HepG2 (cell line): ENCODE measurements at regions not wholly inside any gene's neighbourhood (a gene's known extent, or its start where the extent isn't known, plus 50 kb on each side); places are given as distances from the start of the nearest gene placed in this dataset.

Source experiments
- ATAC-seq: fragments of 200-7000 bp; cut with Tn5 transposase; 3 replicates; pipeline ENCODE4 v1.9.1; 2020; ENCODE audit warnings: mild to moderate bottlenecking, moderate library complexity
- BruUV-seq: library from RNA; stranded (reverse); fragments of 400-500 nt; replicated peaks from 2 replicates; lab custom pipeline; 2021; lab: Mats Ljungman, UMichigan
- CTCF ChIA-PET: fragments of 300-600 bp; formaldehyde crosslinking; extraction: SDS; loops from one replicate; lab custom pipeline; 2021; ENCODE audit warnings: low total read pairs, inconsistent platforms, low intra/inter-chr PET ratio; lab: Yijun Ruan, JAX
- POLR2A ChIA-PET: fragments of 350-600 bp; sonication (Branson Sonifier 250); formaldehyde crosslinking; loops from one replicate; lab custom pipeline; 2020; ENCODE audit warnings: antibody characterized with exemption, inconsistent platforms; lab: Yijun Ruan, JAX
- DNase-seq: peaks from one replicate; pipeline ENCODE4 v3.0.0-alpha.2; 2015; ENCODE audit warnings: low spot score
- FAIRE-seq: peaks from 3 replicates; lab custom pipeline; 2011; peaks lifted over from hg19 to GRCh38; lab: Jason Lieb, UNC
- H2AFZ ChIP-seq: one replicate; pipeline ENCODE4 v1.6.1; 2011; ENCODE audit warnings: low read length, inconsistent platforms
- H3K27ac ChIP-seq: fragments of 300-600 bp; 3 replicates; pipeline ENCODE4 v1.8.0; 2011; ENCODE audit warnings: mixed run types, mild to moderate bottlenecking, mixed read lengths, low read length, inconsistent platforms; ENCODE audit not compliant: insufficient read depth; ENCODE audit errors: extremely low read length
- H3K27me3 ChIP-seq, 2 experiments: fragments of 200-600 bp in 1 of 2; 2 replicates in 1 of 2; 3 replicates in 1 of 2; pipeline versions ENCODE4 v1.6.0 to v1.8.0; 2011; ENCODE audit warnings: low read length in 2 of 2, mild to moderate bottlenecking in 2 of 2, moderate library complexity in 2 of 2, inconsistent platforms in 1 of 2; ENCODE audit not compliant: insufficient read depth in 2 of 2, control insufficient read depth in 1 of 2
- H3K36me3 ChIP-seq, 2 experiments: fragments of 200-600 bp in 1 of 2; replicated peaks in 1 of 2; 2 replicates in 1 of 2; 3 replicates in 1 of 2; pipeline versions ENCODE4 v1.5.1 to v1.8.0; 2011; ENCODE audit warnings: low read length in 2 of 2, inconsistent platforms in 1 of 2; ENCODE audit not compliant: insufficient read depth in 2 of 2, control insufficient read depth in 1 of 2
- H3K4me1 ChIP-seq: 2 replicates; pipeline ENCODE4 v1.5.1; 2012; ENCODE audit warnings: low read length, inconsistent platforms; ENCODE audit not compliant: insufficient read depth
- H3K4me2 ChIP-seq: 2 replicates; pipeline ENCODE4 v1.6.0; 2011; ENCODE audit warnings: low read depth, low read length, inconsistent platforms
- H3K4me3 ChIP-seq, 3 experiments: fragments of 200-600 bp in 1 of 3; sonication (generic), shearing (Covaris generic) in 1 of 3; replicated peaks in 1 of 3; 2 replicates each; pipeline ENCODE4 v1.5.1; 2011 to 2016; ENCODE audit warnings: low read length in 3 of 3, inconsistent platforms in 2 of 3, low read depth in 2 of 3, mild to moderate bottlenecking in 2 of 3, control low read depth in 1 of 3, mixed read lengths in 1 of 3; ENCODE audit not compliant: insufficient read depth in 1 of 3
- H3K79me2 ChIP-seq: one replicate; pipeline ENCODE4 v1.6.1; 2011; ENCODE audit warnings: low read length, inconsistent platforms; ENCODE audit not compliant: insufficient read depth
- H3K9ac ChIP-seq: 2 replicates; pipeline ENCODE4 v1.6.0; 2011; ENCODE audit warnings: mild to moderate bottlenecking, low read depth, low read length, inconsistent platforms; ENCODE audit not compliant: insufficient read depth
- H3K9me3 ChIP-seq: 2 replicates; pipeline ENCODE4 v1.5.1; 2012; ENCODE audit warnings: mild to moderate bottlenecking, low read length
- H4K20me1 ChIP-seq: 2 replicates; pipeline ENCODE4 v1.6.0; 2011; ENCODE audit warnings: inconsistent platforms, mild to moderate bottlenecking, low read length, moderate library complexity; ENCODE audit not compliant: insufficient read depth
- CHD4 ChIP-seq: fragments of 200-600 bp; sonication (generic); IDR thresholded peaks from 2 replicates; pipeline ENCODE4 v1.7.0; 2017; ENCODE audit warnings: mild to moderate bottlenecking, low read length, borderline replicate concordance
- EED ChIP-seq: sonication (generic); formaldehyde crosslinking; IDR thresholded peaks from 2 replicates; pipeline ENCODE4 v1.5.0; 2020; ENCODE audit warnings: mild to moderate bottlenecking, missing genetic modification reagents
- HMGA1 ChIP-seq: sonication (generic); formaldehyde crosslinking; conservative IDR thresholded peaks from 2 replicates; pipeline ENCODE4 v1.4.0; 2020; ENCODE audit warnings: missing genetic modification reagents
- MYNN ChIP-seq: sonication (generic); formaldehyde crosslinking; IDR thresholded peaks from 2 replicates; pipeline ENCODE4 v1.4.0; 2020; ENCODE audit warnings: mild to moderate bottlenecking, low read depth, missing genetic modification reagents
- NFIB ChIP-seq: sonication (generic); formaldehyde crosslinking; IDR thresholded peaks from 2 replicates; pipeline ENCODE4 v1.9.0; 2021; ENCODE audit warnings: missing genetic modification reagents, mild to moderate bottlenecking, borderline replicate concordance
- NR2F1 ChIP-seq, 2 experiments: fragments of 450-650 bp in 1 of 2; formaldehyde crosslinking in 1 of 2; IDR thresholded peaks; 2 replicates each; pipeline versions ENCODE4 v1.5.0 to v1.6.1; 2016 to 2020; ENCODE audit warnings: mild to moderate bottlenecking in 1 of 2, missing compliant biosample characterization in 1 of 2, missing genetic modification reagents in 1 of 2, moderate library complexity in 1 of 2
- RXRB ChIP-seq: IDR thresholded peaks from 2 replicates; pipeline ENCODE4 v1.6.1; 2016; ENCODE audit warnings: borderline replicate concordance, missing genetic modification reagents, missing compliant biosample characterization
- ZNF878 ChIP-seq: sonication (generic); formaldehyde crosslinking; IDR thresholded peaks from 2 replicates; pipeline ENCODE4 v1.8.1; 2023; ENCODE audit warnings: mild to moderate bottlenecking, missing genetic modification reagents, moderate library complexity
- ZNF891 ChIP-seq: sonication (generic); formaldehyde crosslinking; IDR thresholded peaks from 2 replicates; pipeline ENCODE4 v1.5.0; 2020; ENCODE audit warnings: mild to moderate bottlenecking, missing genetic modification reagents
- ZZZ3 ChIP-seq: sonication (generic); formaldehyde crosslinking; IDR thresholded peaks from 2 replicates; pipeline ENCODE4 v1.4.0; 2020; ENCODE audit warnings: missing genetic modification reagents, mild to moderate bottlenecking, borderline replicate concordance
- WGBS: methylation state at CpG from one replicate; pipeline ENCODE4 v1.1.6; 2017; ENCODE audit warnings: low lambda C conversion rate; 5-methylcytosine and 5-hydroxymethylcytosine counted together
- in situ Hi-C: cut with HindIII; loops from 2 replicates; pipeline ENCODE4 v1.10.0; 2017; ENCODE audit warnings: low pct_unique_long_range_greater_than_20kb; ENCODE audit not compliant: extremely low pct_ligation_motif_present
- intact Hi-C: fragments of 100-400 bp; cut with micrococcal nuclease; formaldehyde crosslinking; loops from one replicate; pipeline ENCODE4 v1.10.0; 2022; ENCODE audit not compliant: unreplicated experiment
- TF ChIP-seq, protein P1 (sequence below): sonication (generic); formaldehyde crosslinking; IDR thresholded peaks from 2 replicates; pipeline ENCODE4 v1.4.0; 2020; ENCODE audit warnings: missing genetic modification reagents

DNA sequence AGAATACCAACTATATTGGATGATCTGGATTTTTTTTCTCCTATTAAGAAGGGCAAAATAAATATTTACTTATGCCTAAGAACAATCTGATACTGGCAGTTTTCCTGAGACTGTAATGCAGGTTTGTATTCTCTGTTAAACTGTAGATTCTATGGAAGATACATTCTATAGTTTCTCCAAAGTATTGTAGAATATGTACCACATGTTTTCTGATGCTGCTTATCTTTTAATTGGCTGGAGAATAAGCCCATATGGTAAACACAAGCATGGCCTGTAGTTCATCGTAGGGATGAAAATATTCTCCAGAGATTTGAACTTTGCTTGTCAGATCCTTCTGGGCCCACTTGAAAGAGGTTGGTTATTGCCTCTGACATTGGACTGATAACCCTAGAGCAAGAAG lies 99.1 kb downstream of the CENPW start:
- in situ Hi-C loops (no loop called here), intact Hi-C loops (no loop called here)
- Histone ChIP-seq H3K4me3 (no peak overlapping the region), H3K4me2 (no peak overlapping the region), H4K20me1 (no peaks in the 10 kb centered on the region), H3K9ac (no peak overlapping the region), H3K4me1 (no peaks in the 10 kb centered on the region), H3K27me3 (no peaks in the 10 kb centered on the region; a peak in 1 of 5 replicates), H3K27ac (no peak overlapping the region), H3K79me2 (no peaks in the 10 kb centered on the region), H3K9me3 (no peaks in the 10 kb centered on the region), H3K36me3 (no peaks in the 10 kb centered on the region), H2AFZ (no peak overlapping the region)
- no TSS peak for BruUV-seq
- no peak for ATAC-seq
- CTCF ChIA-PET = no interaction called here
- no peak for FAIRE-seq
- WGBS = 24% methylated on average over 1 of the region's 1 CpG
- POLR2A ChIA-PET = no interaction called here
- DNase-seq = no peak
- no peak for TF ChIP-seq ZNF878 (CRISPR knock-in tag)
- TF ChIP-seq ZZZ3 (CRISPR knock-in tag) = no peak
- no peak for TF ChIP-seq ZNF891 (CRISPR knock-in tag)
- TF ChIP-seq EED (CRISPR knock-in tag) = no peak
- TF ChIP-seq NR2F1 (CRISPR knock-in tag; IDR thresholded peaks at IDR 0.05) = no peak
- TF ChIP-seq, protein P1, sequence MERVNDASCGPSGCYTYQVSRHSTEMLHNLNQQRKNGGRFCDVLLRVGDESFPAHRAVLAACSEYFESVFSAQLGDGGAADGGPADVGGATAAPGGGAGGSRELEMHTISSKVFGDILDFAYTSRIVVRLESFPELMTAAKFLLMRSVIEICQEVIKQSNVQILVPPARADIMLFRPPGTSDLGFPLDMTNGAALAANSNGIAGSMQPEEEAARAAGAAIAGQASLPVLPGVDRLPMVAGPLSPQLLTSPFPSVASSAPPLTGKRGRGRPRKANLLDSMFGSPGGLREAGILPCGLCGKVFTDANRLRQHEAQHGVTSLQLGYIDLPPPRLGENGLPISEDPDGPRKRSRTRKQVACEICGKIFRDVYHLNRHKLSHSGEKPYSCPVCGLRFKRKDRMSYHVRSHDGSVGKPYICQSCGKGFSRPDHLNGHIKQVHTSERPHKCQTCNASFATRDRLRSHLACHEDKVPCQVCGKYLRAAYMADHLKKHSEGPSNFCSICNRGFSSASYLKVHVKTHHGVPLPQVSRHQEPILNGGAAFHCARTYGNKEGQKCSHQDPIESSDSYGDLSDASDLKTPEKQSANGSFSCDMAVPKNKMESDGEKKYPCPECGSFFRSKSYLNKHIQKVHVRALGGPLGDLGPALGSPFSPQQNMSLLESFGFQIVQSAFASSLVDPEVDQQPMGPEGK (CRISPR knock-in tag) = no peak
- no peak for TF ChIP-seq HMGA1 (CRISPR knock-in tag)
- TF ChIP-seq RXRB (CRISPR knock-in tag) = no peak
- TF ChIP-seq CHD4 = no peak
- TF ChIP-seq NFIB = no peak
- no peak for TF ChIP-seq MYNN
